OCI-LY7 (cell line): ENCODE measurements at regions not wholly inside any gene's neighbourhood (a gene's known extent, or its start where the extent isn't known, plus 50 kb on each side); places are given as distances from the start of the nearest gene placed in this dataset.

ENCODE experiments used
- EZH2phosphoT487 ChIP-seq: fragments of 200-600 bp; sonication (generic); IDR thresholded peaks from 2 replicates; pipeline ENCODE4 v1.6.1; 2018; ENCODE audit warnings: low read depth, borderline replicate concordance, mild to moderate bottlenecking, mixed run types, antibody characterized with exemption, low read length, moderate library complexity, mixed read lengths
- TF ChIP-seq, protein P1 (sequence below): fragments of 200-600 bp; sonication (generic); conservative IDR thresholded peaks from 2 replicates; pipeline ENCODE4 v1.5.1; 2014; ENCODE audit warnings: mild to moderate bottlenecking, antibody characterized with exemption, low read length, moderate library complexity, mixed read lengths

DNA sequence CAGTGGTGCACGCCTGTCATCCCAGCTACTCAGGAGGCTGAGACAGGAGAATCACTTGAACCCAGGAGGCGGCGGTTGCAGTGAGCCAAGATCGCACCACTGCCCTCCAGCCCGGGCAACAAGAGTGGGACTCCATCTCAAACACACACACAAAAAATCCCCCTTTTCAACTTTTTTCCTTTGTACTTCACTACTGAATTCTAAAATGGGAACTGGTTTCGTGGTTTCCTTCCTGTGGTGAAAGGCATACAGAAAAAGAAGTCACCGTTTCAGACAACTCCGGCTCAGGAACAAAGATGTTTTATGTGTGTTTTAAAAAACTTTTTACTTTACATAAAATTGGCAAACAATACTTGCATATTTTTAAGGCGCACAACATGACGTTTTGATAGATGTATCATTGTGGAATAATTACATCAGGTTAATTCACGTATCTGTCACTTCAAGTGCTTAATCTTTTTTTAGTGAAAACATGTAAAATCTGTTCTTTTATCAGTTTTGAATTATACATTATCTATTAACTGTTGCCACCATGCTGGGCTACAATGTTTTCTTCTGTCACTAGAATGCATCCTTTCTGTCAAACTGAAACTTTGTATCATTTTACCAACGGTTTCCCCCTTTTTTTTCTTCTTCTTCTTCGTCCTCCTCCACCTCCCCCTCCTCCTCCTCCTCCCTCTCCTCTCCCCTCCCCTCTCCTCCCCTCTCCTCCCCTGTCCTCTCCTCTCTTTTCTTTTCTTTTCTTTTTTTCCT is 186.0 kb downstream of the CRLF2 start:
- TF ChIP-seq, protein P1, sequence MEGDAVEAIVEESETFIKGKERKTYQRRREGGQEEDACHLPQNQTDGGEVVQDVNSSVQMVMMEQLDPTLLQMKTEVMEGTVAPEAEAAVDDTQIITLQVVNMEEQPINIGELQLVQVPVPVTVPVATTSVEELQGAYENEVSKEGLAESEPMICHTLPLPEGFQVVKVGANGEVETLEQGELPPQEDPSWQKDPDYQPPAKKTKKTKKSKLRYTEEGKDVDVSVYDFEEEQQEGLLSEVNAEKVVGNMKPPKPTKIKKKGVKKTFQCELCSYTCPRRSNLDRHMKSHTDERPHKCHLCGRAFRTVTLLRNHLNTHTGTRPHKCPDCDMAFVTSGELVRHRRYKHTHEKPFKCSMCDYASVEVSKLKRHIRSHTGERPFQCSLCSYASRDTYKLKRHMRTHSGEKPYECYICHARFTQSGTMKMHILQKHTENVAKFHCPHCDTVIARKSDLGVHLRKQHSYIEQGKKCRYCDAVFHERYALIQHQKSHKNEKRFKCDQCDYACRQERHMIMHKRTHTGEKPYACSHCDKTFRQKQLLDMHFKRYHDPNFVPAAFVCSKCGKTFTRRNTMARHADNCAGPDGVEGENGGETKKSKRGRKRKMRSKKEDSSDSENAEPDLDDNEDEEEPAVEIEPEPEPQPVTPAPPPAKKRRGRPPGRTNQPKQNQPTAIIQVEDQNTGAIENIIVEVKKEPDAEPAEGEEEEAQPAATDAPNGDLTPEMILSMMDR: no peak
- no peak for TF ChIP-seq EZH2phosphoT487
